ENCODE measurements at regions not wholly inside any gene's neighbourhood (a gene's known extent, or its start where the extent isn't known, plus 50 kb on each side); places are given as distances from the start of the nearest gene placed in this dataset.

- Mint-ChIP-seq H3K36me3 (peaks cover 0 to 5% of the 10 kb centered on the region in 2 donors), H3K27ac (no peak overlapping the region), H3K9me3 (peaks cover 0 to 4% of the 10 kb centered on the region in 2 donors)
- ATAC-seq (no peak), DNase-seq (ENCODE audit: low spot score in 2 of 2) (no peak)
Observed at GRCh38 chr3:104510131-104510849, 856.4 kb upstream of the ALCAM start.

GRCh38 chr3:104514371-104514770 is 852.3 kb upstream of the ALCAM start:
- no peak for ATAC-seq
- Mint-ChIP-seq H3K36me3 (peaks cover 0 to 5% of the 10 kb centered on the region in 2 donors), H3K9me3 (peaks cover 0 to 4% of the 10 kb centered on the region in 2 donors), H3K27ac (no peak overlapping the region)
- DNase-seq (ENCODE audit: low spot score in 2 of 2) = no peak

DNA sequence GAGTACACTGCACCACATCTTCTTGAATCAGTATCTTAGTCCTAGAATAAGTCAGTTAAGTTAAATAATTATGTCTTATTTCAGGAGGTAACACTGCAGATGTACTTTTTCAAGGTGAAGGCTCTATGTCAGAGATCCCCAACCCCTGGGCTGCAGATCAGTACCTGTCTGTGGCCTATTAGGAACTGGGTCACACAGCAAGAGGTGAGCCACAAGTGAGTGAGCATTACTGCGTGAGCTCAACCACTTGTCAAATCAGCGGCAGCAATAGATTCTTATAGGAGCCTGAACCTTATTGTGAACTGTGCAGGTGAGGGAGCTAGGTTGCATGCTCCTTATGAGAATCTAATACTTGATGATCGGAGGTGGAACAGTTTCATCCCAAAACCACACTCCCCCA is 851.9 kb upstream of the ALCAM start:
- H3K9me3 Mint-ChIP-seq = peaks cover 0 to 4% of the 10 kb centered on the region in 2 donors
- H3K36me3 Mint-ChIP-seq = peaks cover 0 to 5% of the 10 kb centered on the region in 2 donors
- ATAC-seq (no peak), DNase-seq (ENCODE audit: low spot score in 2 of 2) (no peak)
- no peak overlapping the region for H3K27ac Mint-ChIP-seq

- no peak for ATAC-seq
- DNase-seq (ENCODE audit: low spot score in 2 of 2) = no peak
Observed at GRCh38 chr3:104519068-104519467, 847.6 kb upstream of the ALCAM start.

GRCh38 chr3:104519468-104520227 is 847.1 kb upstream of the ALCAM start:
- ATAC-seq (no peak), DNase-seq (ENCODE audit: low spot score in 2 of 2) (no peak)
- Mint-ChIP-seq H3K9me3 (no peaks in the 10 kb centered on the region), H3K27ac (no peak overlapping the region), H3K36me3 (no peaks in the 10 kb centered on the region)

More at GRCh38 chr3:104519068-104519467, 847.6 kb upstream of the ALCAM start:
- Mint-ChIP-seq H3K27ac (no peak overlapping the region), H3K9me3 (no peaks in the 10 kb centered on the region), H3K36me3 (no peaks in the 10 kb centered on the region)

GRCh38 chr3:104520228-104520655 is 846.5 kb upstream of the ALCAM start:
- H3K9me3 Mint-ChIP-seq = no peaks in the 10 kb centered on the region
- no peak for DNase-seq (ENCODE audit: low spot score in 2 of 2)
- no peak overlapping the region for H3K27ac Mint-ChIP-seq
- no peak for ATAC-seq
- H3K36me3 Mint-ChIP-seq = no peaks in the 10 kb centered on the region

GRCh38 chr3:104521606-104522336 is 844.9 kb upstream of the ALCAM start:
- H3K36me3 Mint-ChIP-seq = no peaks in the 10 kb centered on the region
- H3K27ac Mint-ChIP-seq = peak overlapping the region in 1 of 2 donors; percentile 89
- ATAC-seq (no peak), DNase-seq (ENCODE audit: low spot score in 2 of 2) (no peak)
- H3K9me3 Mint-ChIP-seq = no peaks in the 10 kb centered on the region

GRCh38 chr3:104523136-104523535 is 843.6 kb upstream of the ALCAM start:
- Mint-ChIP-seq H3K27ac (no peak overlapping the region), H3K36me3 (no peaks in the 10 kb centered on the region), H3K9me3 (no peaks in the 10 kb centered on the region)
- DNase-seq (ENCODE audit: low spot score in 2 of 2) = no peak
- no peak for ATAC-seq

GRCh38 chr3:104526901-104527401 is 839.8 kb upstream of the ALCAM start:
- ATAC-seq (no peak), DNase-seq (ENCODE audit: low spot score in 2 of 2) (no peak)
- Mint-ChIP-seq H3K36me3 (peaks cover 0 to 5% of the 10 kb centered on the region in 2 donors), H3K27ac (no peak overlapping the region), H3K9me3 (peaks cover 0 to 6% of the 10 kb centered on the region in 2 donors)

DNA sequence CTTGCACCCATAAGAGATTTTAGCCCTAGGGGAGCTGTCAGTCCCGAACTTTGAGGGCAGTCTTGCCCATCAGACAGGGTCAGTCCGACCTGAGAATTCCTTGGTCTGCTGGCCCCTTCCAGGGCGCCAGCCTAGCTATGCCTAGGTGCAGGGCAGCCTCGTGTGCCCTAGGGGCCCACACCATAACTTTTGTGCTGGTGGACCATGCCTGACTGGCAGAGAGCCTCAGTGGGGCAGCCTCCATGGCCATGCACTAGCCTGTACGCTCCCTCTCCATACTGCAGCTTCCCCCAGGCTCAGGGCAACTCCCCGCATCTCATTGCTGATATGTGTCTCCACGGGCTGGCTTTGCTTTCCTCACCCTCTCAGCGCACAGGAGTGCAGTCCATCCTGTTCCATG is 835.8 kb upstream of the ALCAM start:
- H3K36me3 Mint-ChIP-seq = peaks cover 0 to 5% of the 10 kb centered on the region in 2 donors
- peaks cover 6 to 14% of the 10 kb centered on the region in 2 donors for H3K9me3 Mint-ChIP-seq
- H3K27ac Mint-ChIP-seq = no peak overlapping the region
- ATAC-seq (peak in 1 of 2 donors; percentile 7), DNase-seq (ENCODE audit: low spot score in 2 of 2) (no peak)

DNA sequence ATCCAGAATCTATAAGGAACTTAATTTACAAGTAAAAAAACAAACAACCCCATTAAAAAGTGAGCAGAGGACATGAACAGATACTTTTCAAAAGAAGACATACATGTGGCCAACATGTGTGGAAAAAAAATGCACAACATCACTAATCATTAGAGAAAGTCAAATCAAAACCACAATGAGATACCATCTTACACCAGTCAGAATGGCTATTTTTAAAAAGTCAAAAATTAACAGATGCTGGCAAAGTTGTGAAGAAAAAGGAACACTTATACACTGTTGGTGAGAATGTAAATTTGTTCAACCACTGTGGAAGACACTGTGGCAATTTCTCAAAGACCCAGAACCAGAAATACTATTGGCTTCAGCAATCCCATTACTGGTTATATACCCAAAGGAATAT is 830.0 kb upstream of the ALCAM start:
- Mint-ChIP-seq H3K36me3 (no peaks in the 10 kb centered on the region), H3K27ac (no peak overlapping the region), H3K9me3 (peaks cover 6 to 8% of the 10 kb centered on the region in 2 donors)
- ATAC-seq = no peak
- DNase-seq (ENCODE audit: low spot score in 2 of 2) = no peak

GRCh38 chr3:104537323-104537722 is 829.4 kb upstream of the ALCAM start:
- H3K36me3 Mint-ChIP-seq = no peaks in the 10 kb centered on the region

DNA sequence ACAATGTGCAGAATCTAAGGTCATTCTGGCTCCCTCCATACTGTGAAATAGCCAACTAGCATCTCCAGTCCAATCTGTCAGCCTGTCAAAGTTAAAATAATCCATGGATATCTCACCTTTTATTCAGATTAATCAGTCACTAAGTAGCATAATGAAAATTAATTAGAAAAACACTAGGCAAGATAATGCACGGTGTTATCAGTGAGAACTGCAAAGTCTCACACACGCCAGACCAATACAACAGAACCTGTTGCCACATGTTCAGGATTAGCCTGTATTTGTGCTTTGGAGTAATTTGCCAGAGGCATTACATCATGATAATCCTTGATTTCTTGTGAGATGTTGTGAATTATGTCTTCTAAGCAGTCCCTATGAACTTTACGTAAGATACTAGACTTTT is 820.4 kb upstream of the ALCAM start:
- H3K36me3 Mint-ChIP-seq = no peaks in the 10 kb centered on the region
- DNase-seq (ENCODE audit: low spot score in 2 of 2) (no peak), ATAC-seq (no peak)
- no peaks in the 10 kb centered on the region for H3K9me3 Mint-ChIP-seq
- no peak overlapping the region for H3K27ac Mint-ChIP-seq

More at GRCh38 chr3:104537323-104537722, 829.4 kb upstream of the ALCAM start:
- Mint-ChIP-seq H3K27ac (no peak overlapping the region), H3K9me3 (peaks cover 3 to 6% of the 10 kb centered on the region in 2 donors)
- no peak for ATAC-seq
- DNase-seq (ENCODE audit: low spot score in 2 of 2) = no peak

GRCh38 chr3:104547031-104547430 is 819.7 kb upstream of the ALCAM start:
- ATAC-seq = no peak
- no peaks in the 10 kb centered on the region for H3K36me3 Mint-ChIP-seq
- DNase-seq (ENCODE audit: low spot score in 2 of 2) = no peak
- no peak overlapping the region for H3K27ac Mint-ChIP-seq
- no peaks in the 10 kb centered on the region for H3K9me3 Mint-ChIP-seq

- Mint-ChIP-seq H3K36me3 (no peaks in the 10 kb centered on the region), H3K9me3 (no peaks in the 10 kb centered on the region), H3K27ac (no peak overlapping the region)
- DNase-seq (ENCODE audit: low spot score in 2 of 2) = no peak
- ATAC-seq = no peak
Observed at GRCh38 chr3:104548401-104548800, 818.3 kb upstream of the ALCAM start.

GRCh38 chr3:104549099-104549714 is 817.5 kb upstream of the ALCAM start:
- no peak for DNase-seq (ENCODE audit: low spot score in 2 of 2)
- Mint-ChIP-seq H3K9me3 (no peaks in the 10 kb centered on the region), H3K36me3 (no peaks in the 10 kb centered on the region), H3K27ac (no peak overlapping the region)
- no peak for ATAC-seq

Data from activated naive CD4-positive, alpha-beta T cell treated with anti-CD3 and anti-CD28 coated beads, Interleukin-2, amount 50 U/mL, for 72 hours (primary cell).